ENCODE measurements at regions not wholly inside any gene's neighbourhood (a gene's known extent, or its start where the extent isn't known, plus 50 kb on each side); places are given as distances from the start of the nearest gene placed in this dataset.

GRCh38 chr13:79196843-79197242 is 209.2 kb downstream of the RBM26 start:
- Histone ChIP-seq H3K36me3 (replicated peaks in 1 of 2; ENCODE audit: control insufficient read depth in 1 of 2, insufficient read depth in 2 of 2, low read length in 1 of 2) (no peaks in the 10 kb centered on the region), H3K27ac (ENCODE audit: low read depth in 2 of 2, low read length in 1 of 2) (no peak overlapping the region), H3K4me3 (ENCODE audit: low read depth in 2 of 2, low read length in 1 of 2) (no peak overlapping the region), H4K20me1 (ENCODE audit: insufficient read depth) (no peaks in the 10 kb centered on the region), H3K4me2 (no peak overlapping the region), H2AFZ (ENCODE audit: low read depth) (no peak overlapping the region), H3F3A (replicated peaks; ENCODE audit: insufficient read depth) (no peaks in the 10 kb centered on the region), H3K9me3 (no peaks in the 10 kb centered on the region), H3K27me3 (ENCODE audit: insufficient read depth) (no peaks in the 10 kb centered on the region), H3K9me2 (no peaks in the 10 kb centered on the region), H3K4me1 (ENCODE audit: control insufficient read depth in 1 of 2, insufficient read depth in 2 of 2, low read depth in 1 of 2, low read length in 1 of 2) (no peaks in the 10 kb centered on the region), H3K79me2 (ENCODE audit: insufficient read depth) (no peaks in the 10 kb centered on the region), H3K9ac (no peak overlapping the region)
- POLR2A ChIA-PET: no interaction called here
- no peak for DNase-seq
- TF ChIP-seq YY1 (IDR thresholded peaks at IDR 0.05; ENCODE audit: low read depth) (no peak), TCF12 (IDR thresholded peaks at IDR 0.05) (no peak), CTCF (IDR thresholded peaks at IDR 0.05) (no peak), USF2 (IDR thresholded peaks at IDR 0.05; ENCODE audit: borderline replicate concordance, low read depth, low read length) (no peak), GATA2 (CRISPR knock-in tag; IDR thresholded peaks at IDR 0.05) (no peak), NFIC (IDR thresholded peaks at IDR 0.05; ENCODE audit: borderline replicate concordance) (no peak), REST (IDR thresholded peaks at IDR 0.05; ENCODE audit: low read depth, low read length) (no peak), SIN3A (IDR thresholded peaks at IDR 0.05; ENCODE audit: borderline replicate concordance, low read depth, low read length) (no peak), ELF1 (IDR thresholded peaks at IDR 0.05) (no peak), MXI1 (IDR thresholded peaks at IDR 0.05; ENCODE audit: low read depth, low read length) (no peak)
- CTCF ChIA-PET: no interaction called here
- 34% methylated on average over 3 of the region's 3 CpGs for whole genome bisulfite sequencing (ENCODE audit: low lambda C conversion rate)

- Histone ChIP-seq H3K4me3 (ENCODE audit: low read depth in 2 of 2, low read length in 1 of 2) (no peak overlapping the region), H4K20me1 (ENCODE audit: insufficient read depth) (no peaks in the 10 kb centered on the region), H3K4me1 (ENCODE audit: control insufficient read depth in 1 of 2, insufficient read depth in 2 of 2, low read depth in 1 of 2, low read length in 1 of 2) (no peaks in the 10 kb centered on the region), H3K9ac (no peak overlapping the region), H2AFZ (ENCODE audit: low read depth) (no peak overlapping the region), H3K4me2 (no peak overlapping the region), H3F3A (replicated peaks; ENCODE audit: insufficient read depth) (no peaks in the 10 kb centered on the region), H3K9me2 (no peaks in the 10 kb centered on the region), H3K27me3 (ENCODE audit: insufficient read depth) (no peaks in the 10 kb centered on the region), H3K27ac (ENCODE audit: low read depth in 2 of 2, low read length in 1 of 2) (no peak overlapping the region), H3K9me3 (no peaks in the 10 kb centered on the region), H3K36me3 (replicated peaks in 1 of 2; ENCODE audit: control insufficient read depth in 1 of 2, insufficient read depth in 2 of 2, low read length in 1 of 2) (no peaks in the 10 kb centered on the region), H3K79me2 (ENCODE audit: insufficient read depth) (no peaks in the 10 kb centered on the region)
- no peak for DNase-seq
- WGBS (ENCODE audit: low lambda C conversion rate): 33% methylated on average over 3 of the region's 3 CpGs
- CTCF ChIA-PET: no interaction called here
- POLR2A ChIA-PET: no interaction called here
- no peak for TF ChIP-seq USF1 (IDR thresholded peaks at IDR 0.05; ENCODE audit: borderline replicate concordance, low read depth)
- no peak for TF ChIP-seq SMC3 (IDR thresholded peaks at IDR 0.05; ENCODE audit: low read depth, low read length)
- no peak for TF ChIP-seq YY1 (IDR thresholded peaks at IDR 0.05; ENCODE audit: low read depth)
- TF ChIP-seq ELF1 (IDR thresholded peaks at IDR 0.05): no peak
- no peak for TF ChIP-seq JUND (IDR thresholded peaks at IDR 0.05)
- no peak for TF ChIP-seq TEAD4 (IDR thresholded peaks at IDR 0.05; ENCODE audit: borderline replicate concordance, insufficient read depth)
- no peak for TF ChIP-seq FOSL2 (IDR thresholded peaks at IDR 0.05; ENCODE audit: borderline replicate concordance, low read depth)
- TF ChIP-seq EP300 (IDR thresholded peaks at IDR 0.05; ENCODE audit: borderline replicate concordance in 1 of 2, low read depth in 1 of 2, low read length in 1 of 2): no peak
- no peak for TF ChIP-seq RCOR1 (IDR thresholded peaks at IDR 0.05; ENCODE audit: low read length)
- no peak for TF ChIP-seq RXRA (IDR thresholded peaks at IDR 0.05; ENCODE audit: borderline replicate concordance, low read depth)
- no peak for TF ChIP-seq CTCF (IDR thresholded peaks at IDR 0.05)
- no peak for TF ChIP-seq POLR2AphosphoS5 (IDR thresholded peaks at IDR 0.05; ENCODE audit: low read depth, low read length)
Observed at GRCh38 chr13:79196366-79196765, 209.7 kb downstream of the RBM26 start.

Data from SK-N-SH (cell line).